Psoas muscle (tissue), 7 donors: ENCODE measurements at regions not wholly inside any gene's neighbourhood (a gene's known extent, or its start where the extent isn't known, plus 50 kb on each side); places are given as distances from the start of the nearest gene placed in this dataset.

Source experiments
- ATAC-seq, 4 donors: fragments of 200-7000 bp; cut with Tn5 transposase; one replicate each; pipeline ENCODE4 v1.9.1; 2020; ENCODE audit warnings: moderate library complexity in 3 of 4, mild to moderate bottlenecking in 2 of 4
- DNase-seq, 2 donors: peaks; one replicate each; pipeline ENCODE4 v3.0.0-alpha.2; 2020
- H3K27ac ChIP-seq: fragments of 200-600 bp; one replicate; pipeline ENCODE4 v1.8.0; 2022
- H3K27me3 ChIP-seq, 3 donors: fragments of 200-600 bp in 1 of 3; one replicate each; pipeline versions ENCODE4 v1.6.1 to v1.8.0; 2013 to 2022; ENCODE audit warnings: low read length in 2 of 3, mild to moderate bottlenecking in 2 of 3, moderate library complexity in 1 of 3; ENCODE audit not compliant: insufficient read depth in 3 of 3
- H3K36me3 ChIP-seq, 2 donors: fragments of 200-600 bp in 1 of 2; one replicate each; pipeline versions ENCODE4 v1.6.1 to v1.8.0; 2013 to 2022; ENCODE audit warnings: low read depth in 1 of 2, mild to moderate bottlenecking in 1 of 2, moderate library complexity in 1 of 2; ENCODE audit not compliant: insufficient read depth in 1 of 2
- H3K4me1 ChIP-seq: fragments of 200-600 bp; one replicate; pipeline ENCODE4 v1.8.0; 2022
- H3K4me3 ChIP-seq: fragments of 200-600 bp; one replicate; pipeline ENCODE4 v1.8.0; 2022; ENCODE audit warnings: mild to moderate bottlenecking
- H3K9me3 ChIP-seq: fragments of 200-600 bp; one replicate; pipeline ENCODE4 v1.8.0; 2022
- CTCF ChIP-seq: fragments of 200-600 bp; IDR thresholded peaks from one replicate; pipeline ENCODE4 v1.8.0; 2022; ENCODE audit warnings: antibody characterized with exemption
- WGBS, 3 donors: extraction: QIAGEN DNeasy Blood & Tissue Kit; methylation state at CpG; one replicate each; pipeline versions ENCODE4 v1.1.6 to v1.1.7; 2013; 5-methylcytosine and 5-hydroxymethylcytosine counted together
- intact Hi-C, 2 donors: fragments of 100-400 bp; cut with DNase I; formaldehyde crosslinking; loops; one replicate each; pipeline versions ENCODE4 v1.11.0 to v1.14.2; 2022
- donor health status: healthy with polysubstance abuse.
- donor health status: DM: no; HTN: no; CAD: no; lungs with moderate emphysema.
- donor health status: Bipolar disorder and iron deficiency.
- donor health status: healthy.
- donor health status: DM: yes; HTN: yes; CAD: no.
- donor health status: DM: no; HTN: no; CAD: no.
- donor health status: DM: yes; HTN: yes; CAD: no.

GRCh38 chr9:110066929-110067716 is 140.8 kb downstream of the C9orf152 start:
- Histone ChIP-seq H3K27ac (peak overlapping the region; percentile 5), H3K9me3 (no peaks in the 10 kb centered on the region), H3K4me3 (no peak overlapping the region), H3K27me3 (no peaks in the 10 kb centered on the region), H3K36me3 (no peaks in the 10 kb centered on the region), H3K4me1 (peaks cover 4% of the 10 kb centered on the region)
- no peak for TF ChIP-seq CTCF
- ATAC-seq (no peak), DNase-seq (no peak)
- 29 to 48% (median 32%) methylated on average over 6 of the region's 6 CpGs for WGBS, 3 donors
- intact Hi-C loops, result no loop called here

GRCh38 chr9:110068212-110068611 is 139.7 kb downstream of the C9orf152 start:
- no peak for TF ChIP-seq CTCF
- ATAC-seq, result no peak
- peaks cover 10% of the 10 kb centered on the region for H3K4me1 ChIP-seq
- no peaks in the 10 kb centered on the region for H3K27me3 ChIP-seq
- no peak for DNase-seq
- no peak overlapping the region for H3K27ac ChIP-seq
- no peak overlapping the region for H3K4me3 ChIP-seq
- H3K36me3 ChIP-seq, result no peaks in the 10 kb centered on the region
- intact Hi-C loops, result no loop called here
- H3K9me3 ChIP-seq, result no peaks in the 10 kb centered on the region

GRCh38 chr9:110069326-110070248 is 138.4 kb downstream of the C9orf152 start:
- H3K4me3 ChIP-seq, result no peak overlapping the region
- intact Hi-C loops, result no loop called here
- ATAC-seq (peak in 3 of 4 donors; percentile 31 to 55 (median 35)), DNase-seq (peak in 1 of 2 donors; percentile 54)
- peak overlapping the region; percentile 0 for H3K27ac ChIP-seq
- H3K4me1 ChIP-seq, result peaks cover 13% of the 10 kb centered on the region
- TF ChIP-seq CTCF, result no peak
- H3K27me3 ChIP-seq, result no peaks in the 10 kb centered on the region
- WGBS, 3 donors, result 65 to 69% (median 67%) methylated on average over 14 of the region's 14 CpGs
- H3K9me3 ChIP-seq, result no peaks in the 10 kb centered on the region
- no peaks in the 10 kb centered on the region for H3K36me3 ChIP-seq

- Histone ChIP-seq H3K27ac (peak overlapping the region; percentile 58), H3K27me3 (no peaks in the 10 kb centered on the region), H3K36me3 (no peaks in the 10 kb centered on the region), H3K4me1 (peaks cover 9% of the 10 kb centered on the region), H3K9me3 (no peaks in the 10 kb centered on the region), H3K4me3 (no peak overlapping the region)
- DNase-seq (no peak), ATAC-seq (peak; percentile 80 to 95 (median 86))
- WGBS, 3 donors, result 59 to 64% (median 63%) methylated on average over 5 of the region's 5 CpGs
- TF ChIP-seq CTCF, result no peak
- intact Hi-C loops, result no loop called here
Measured at GRCh38 chr9:110072597-110073355, 135.2 kb downstream of the C9orf152 start.
